Hepatocyte (in vitro differentiated cells): ENCODE measurements at regions not wholly inside any gene's neighbourhood (a gene's known extent, or its start where the extent isn't known, plus 50 kb on each side); places are given as distances from the start of the nearest gene placed in this dataset.

Source experiments
- DNase-seq: peaks from one replicate; pipeline ENCODE4 v3.0.0-alpha.2; 2016; ENCODE audit warnings: low spot score
- H2AFZ ChIP-seq: fragments of 200-600 bp; sonication (generic); 2 replicates; pipeline ENCODE4 v1.6.0; 2016; ENCODE audit warnings: antibody characterized with exemption, mild to moderate bottlenecking
- H3K27ac ChIP-seq: fragments of 200-600 bp; sonication (generic); 2 replicates; pipeline ENCODE4 v1.5.1; 2016; ENCODE audit warnings: mild to moderate bottlenecking
- H3K27me3 ChIP-seq: fragments of 200-600 bp; sonication (generic); 2 replicates; pipeline ENCODE4 v1.6.1; 2016
- H3K36me3 ChIP-seq: fragments of 200-600 bp; sonication (generic); replicated peaks from 2 replicates; pipeline ENCODE4 v1.5.1; 2016; ENCODE audit warnings: low read depth; ENCODE audit not compliant: insufficient read depth
- H3K4me1 ChIP-seq: fragments of 200-600 bp; sonication (generic); 2 replicates; pipeline ENCODE4 v1.5.1; 2016; ENCODE audit warnings: mild to moderate bottlenecking, moderate library complexity; ENCODE audit not compliant: insufficient read depth
- H3K4me2 ChIP-seq: fragments of 200-600 bp; sonication (generic); 2 replicates; pipeline ENCODE4 v1.6.0; 2016
- H3K4me3 ChIP-seq: fragments of 200-600 bp; sonication (generic); 2 replicates; pipeline ENCODE4 v1.5.1; 2016; ENCODE audit warnings: mild to moderate bottlenecking
- H3K79me2 ChIP-seq: fragments of 200-600 bp; sonication (generic); 2 replicates; pipeline ENCODE4 v1.6.0; 2017; ENCODE audit warnings: mild to moderate bottlenecking
- H3K9me2 ChIP-seq: fragments of 200-600 bp; sonication (generic); replicated peaks from 2 replicates; pipeline ENCODE4 v1.6.0; 2017; ENCODE audit warnings: mild to moderate bottlenecking; ENCODE audit not compliant: insufficient read depth
- H3K9me3 ChIP-seq: fragments of 200-600 bp; sonication (generic); 2 replicates; pipeline ENCODE4 v1.5.1; 2016; ENCODE audit warnings: low read depth, mild to moderate bottlenecking
- H4K20me1 ChIP-seq: fragments of 200-600 bp; sonication (generic); 2 replicates; pipeline ENCODE4 v1.6.0; 2016; ENCODE audit warnings: mild to moderate bottlenecking; ENCODE audit not compliant: insufficient read depth, poor library complexity, severe bottlenecking
- EZH2 ChIP-seq: fragments of 200-600 bp; sonication (generic); IDR thresholded peaks from 2 replicates; pipeline ENCODE4 v1.6.1; 2016; ENCODE audit warnings: antibody characterized with exemption, mild to moderate bottlenecking, borderline replicate concordance
- EZH2phosphoT487 ChIP-seq: fragments of 200-600 bp; sonication (generic); IDR thresholded peaks from one replicate; pipeline ENCODE4 v1.6.1; 2018; ENCODE audit warnings: antibody characterized with exemption, mild to moderate bottlenecking, low read depth, moderate library complexity; ENCODE audit not compliant: unreplicated experiment, severe bottlenecking
- whole genome bisulfite sequencing: methylation state at CpG from one replicate; pipeline ENCODE4 v1.1.6; 2016; ENCODE audit warnings: low lambda C conversion rate; ENCODE audit errors: missing lambda C conversion rate; 5-methylcytosine and 5-hydroxymethylcytosine counted together
- TF ChIP-seq, protein P1 (sequence below): fragments of 200-600 bp; sonication (generic); IDR thresholded peaks from 2 replicates; pipeline ENCODE4 v1.5.1; 2016; ENCODE audit warnings: antibody characterized with exemption, mild to moderate bottlenecking; ENCODE audit not compliant: poor library complexity

- Histone ChIP-seq H3K27me3 (no peaks in the 10 kb centered on the region), H3K79me2 (no peaks in the 10 kb centered on the region), H3K27ac (no peak overlapping the region), H3K9me3 (no peaks in the 10 kb centered on the region), H3K4me3 (no peak overlapping the region), H4K20me1 (no peaks in the 10 kb centered on the region), H3K9me2 (no peaks in the 10 kb centered on the region), H3K36me3 (no peaks in the 10 kb centered on the region), H2AFZ (no peak overlapping the region), H3K4me1 (no peaks in the 10 kb centered on the region), H3K4me2 (no peak overlapping the region)
- WGBS: 90% methylated on average over 1 of the region's 1 CpG
- no peak for DNase-seq
- TF ChIP-seq EZH2 (no peak), EZH2phosphoT487 (no peak)
Measured at GRCh38 chr17:65349916-65350315, 211.5 kb downstream of the AXIN2 start.

DNA sequence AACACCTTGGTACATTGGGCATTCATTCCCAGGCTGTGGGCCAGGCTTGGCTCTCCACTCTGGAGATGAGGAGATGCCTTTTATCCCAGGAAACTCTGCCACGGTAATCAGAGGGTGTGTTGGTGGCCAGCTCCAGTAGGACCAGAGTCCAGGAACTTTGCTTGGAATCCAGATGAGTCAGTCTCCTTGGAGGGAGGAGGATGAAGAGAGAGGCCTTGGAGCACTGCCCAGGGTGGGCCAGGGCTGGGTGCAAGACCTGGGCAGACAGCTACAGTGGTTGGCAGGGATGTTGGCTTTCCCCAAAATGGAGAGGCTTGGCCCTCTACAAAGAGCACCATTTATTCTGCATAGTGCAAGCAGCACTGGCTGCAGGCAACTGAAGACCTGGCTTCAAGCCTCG, 209.0 kb downstream of the RGS9 start:
- 76% methylated on average over 2 of the region's 2 CpGs for WGBS
- H3K9me2 ChIP-seq: no peaks in the 10 kb centered on the region
- H3K4me2 ChIP-seq: no peak overlapping the region
- no peaks in the 10 kb centered on the region for H3K79me2 ChIP-seq
- no peak overlapping the region for H2AFZ ChIP-seq
- no peaks in the 10 kb centered on the region for H4K20me1 ChIP-seq
- H3K4me3 ChIP-seq: no peak overlapping the region
- TF ChIP-seq EZH2phosphoT487: no peak
- TF ChIP-seq, protein P1, sequence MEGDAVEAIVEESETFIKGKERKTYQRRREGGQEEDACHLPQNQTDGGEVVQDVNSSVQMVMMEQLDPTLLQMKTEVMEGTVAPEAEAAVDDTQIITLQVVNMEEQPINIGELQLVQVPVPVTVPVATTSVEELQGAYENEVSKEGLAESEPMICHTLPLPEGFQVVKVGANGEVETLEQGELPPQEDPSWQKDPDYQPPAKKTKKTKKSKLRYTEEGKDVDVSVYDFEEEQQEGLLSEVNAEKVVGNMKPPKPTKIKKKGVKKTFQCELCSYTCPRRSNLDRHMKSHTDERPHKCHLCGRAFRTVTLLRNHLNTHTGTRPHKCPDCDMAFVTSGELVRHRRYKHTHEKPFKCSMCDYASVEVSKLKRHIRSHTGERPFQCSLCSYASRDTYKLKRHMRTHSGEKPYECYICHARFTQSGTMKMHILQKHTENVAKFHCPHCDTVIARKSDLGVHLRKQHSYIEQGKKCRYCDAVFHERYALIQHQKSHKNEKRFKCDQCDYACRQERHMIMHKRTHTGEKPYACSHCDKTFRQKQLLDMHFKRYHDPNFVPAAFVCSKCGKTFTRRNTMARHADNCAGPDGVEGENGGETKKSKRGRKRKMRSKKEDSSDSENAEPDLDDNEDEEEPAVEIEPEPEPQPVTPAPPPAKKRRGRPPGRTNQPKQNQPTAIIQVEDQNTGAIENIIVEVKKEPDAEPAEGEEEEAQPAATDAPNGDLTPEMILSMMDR: no peak
- TF ChIP-seq EZH2: no peak
- no peak for DNase-seq
- no peaks in the 10 kb centered on the region for H3K36me3 ChIP-seq
- H3K4me1 ChIP-seq: no peaks in the 10 kb centered on the region
- H3K9me3 ChIP-seq: no peaks in the 10 kb centered on the region
- no peak overlapping the region for H3K27ac ChIP-seq
- no peaks in the 10 kb centered on the region for H3K27me3 ChIP-seq

- no peak overlapping the region for H3K4me2 ChIP-seq
- H4K20me1 ChIP-seq: no peaks in the 10 kb centered on the region
- H3K9me2 ChIP-seq: no peaks in the 10 kb centered on the region
- TF ChIP-seq, protein P1: no peak
- TF ChIP-seq EZH2phosphoT487 (no peak), EZH2 (no peak)
- no peaks in the 10 kb centered on the region for H3K4me1 ChIP-seq
- no peak overlapping the region for H2AFZ ChIP-seq
- H3K27me3 ChIP-seq: no peaks in the 10 kb centered on the region
- no peak overlapping the region for H3K4me3 ChIP-seq
- no peaks in the 10 kb centered on the region for H3K36me3 ChIP-seq
- H3K79me2 ChIP-seq: no peaks in the 10 kb centered on the region
- peaks cover 2% of the 10 kb centered on the region for H3K9me3 ChIP-seq
- no peak overlapping the region for H3K27ac ChIP-seq
- no peak for DNase-seq
- WGBS: 90% methylated on average over 15 of the region's 15 CpGs
Measured at GRCh38 chr17:65345261-65346005, 208.3 kb downstream of the RGS9 start.

DNA sequence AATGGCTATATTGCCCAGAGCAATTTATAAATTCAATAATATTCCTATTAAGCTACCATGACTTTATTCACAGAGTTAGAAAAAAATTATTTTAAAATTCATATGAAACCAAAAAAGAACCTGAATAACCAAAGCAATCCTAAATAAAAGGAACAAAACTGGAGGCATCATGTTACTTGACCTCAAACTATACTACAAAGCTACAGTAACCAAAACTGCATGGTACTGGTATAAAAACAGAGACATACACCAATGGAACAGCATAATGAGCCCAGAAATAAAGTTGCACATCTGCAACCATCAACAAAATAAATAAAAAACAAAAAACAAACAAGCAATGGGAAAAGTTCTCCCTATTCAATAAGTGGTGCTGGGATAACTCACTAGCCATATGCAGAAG, 203.2 kb downstream of the RGS9 start:
- H3K27ac ChIP-seq: no peak overlapping the region
- H4K20me1 ChIP-seq: no peaks in the 10 kb centered on the region

More for the DNA sequence above, 203.2 kb downstream of the RGS9 start:
- no peak overlapping the region for H3K4me2 ChIP-seq
- no peaks in the 10 kb centered on the region for H3K79me2 ChIP-seq
- no peaks in the 10 kb centered on the region for H3K36me3 ChIP-seq
- no peaks in the 10 kb centered on the region for H3K27me3 ChIP-seq
- TF ChIP-seq EZH2phosphoT487 (no peak), EZH2 (no peak)
- TF ChIP-seq, protein P1: no peak
- H3K4me3 ChIP-seq: no peak overlapping the region
- H3K9me3 ChIP-seq: peaks cover 5% of the 10 kb centered on the region
- no peak overlapping the region for H2AFZ ChIP-seq
- DNase-seq: no peak
- H3K9me2 ChIP-seq: no peaks in the 10 kb centered on the region
- H3K4me1 ChIP-seq: no peaks in the 10 kb centered on the region
